Trophoblast cell (in vitro differentiated cells and primary cell): ENCODE measurements at regions not wholly inside any gene's neighbourhood (a gene's known extent, or its start where the extent isn't known, plus 50 kb on each side); places are given as distances from the start of the nearest gene placed in this dataset.

Experiments used
- DNase-seq, 2 donors: peaks; one replicate each; pipeline ENCODE4 v3.0.0-alpha.2; 2016
- H2AFZ ChIP-seq: 2 replicates; pipeline ENCODE4 v1.6.1; 2013; ENCODE audit warnings: low read length, moderate library complexity, mild to moderate bottlenecking; ENCODE audit not compliant: insufficient read depth, poor library complexity
- H2AK5ac ChIP-seq: 2 replicates; pipeline ENCODE4 v1.6.1; 2013; ENCODE audit warnings: mild to moderate bottlenecking, low read length
- H2BK120ac ChIP-seq: 2 replicates; pipeline ENCODE4 v1.6.1; 2013; ENCODE audit warnings: low read length, mild to moderate bottlenecking, moderate library complexity; ENCODE audit not compliant: insufficient read depth, poor library complexity
- H2BK12ac ChIP-seq: 2 replicates; pipeline ENCODE4 v1.6.1; 2013; ENCODE audit warnings: mild to moderate bottlenecking, low read length, moderate library complexity
- H2BK5ac ChIP-seq: 2 replicates; pipeline ENCODE4 v1.6.1; 2013; ENCODE audit warnings: low read length, low read depth, moderate library complexity, mild to moderate bottlenecking; ENCODE audit not compliant: poor library complexity
- H3K14ac ChIP-seq: 2 replicates; pipeline ENCODE4 v1.6.1; 2013; ENCODE audit warnings: mild to moderate bottlenecking, low read length
- H3K18ac ChIP-seq: 2 replicates; pipeline ENCODE4 v1.6.1; 2013; ENCODE audit warnings: mild to moderate bottlenecking, low read length
- H3K23ac ChIP-seq: 2 replicates; pipeline ENCODE4 v1.6.1; 2013; ENCODE audit warnings: low read length
- H3K27ac ChIP-seq: 2 replicates; pipeline ENCODE4 v1.5.1; 2013; ENCODE audit warnings: low read depth, mild to moderate bottlenecking, inconsistent platforms, low read length, moderate library complexity
- H3K27me3 ChIP-seq: 2 replicates; pipeline ENCODE4 v1.6.1; 2013; ENCODE audit warnings: inconsistent platforms, mild to moderate bottlenecking, low read length, moderate library complexity; ENCODE audit not compliant: insufficient read depth
- H3K36me3 ChIP-seq, 2 experiments: 1 replicate in 1 of 2; 2 replicates in 1 of 2; pipeline ENCODE4 v1.6.1; 2013; ENCODE audit warnings: low read length in 2 of 2, mild to moderate bottlenecking in 2 of 2, moderate library complexity in 1 of 2; ENCODE audit not compliant: insufficient read depth in 2 of 2, control insufficient read depth in 1 of 2
- H3K4ac ChIP-seq: 2 replicates; pipeline ENCODE4 v1.6.1; 2013; ENCODE audit warnings: low read depth, mild to moderate bottlenecking, low read length, moderate library complexity
- H3K4me1 ChIP-seq, 2 experiments: 1 replicate in 1 of 2; 2 replicates in 1 of 2; pipeline ENCODE4 v1.6.1; 2013; ENCODE audit warnings: low read length in 2 of 2, mild to moderate bottlenecking in 2 of 2, moderate library complexity in 1 of 2; ENCODE audit not compliant: insufficient read depth in 2 of 2, control insufficient read depth in 1 of 2
- H3K4me2 ChIP-seq: 2 replicates; pipeline ENCODE4 v1.6.1; 2013; ENCODE audit warnings: inconsistent platforms, mild to moderate bottlenecking, low read length, moderate library complexity
- H3K4me3 ChIP-seq: 2 replicates; pipeline ENCODE4 v1.5.1; 2013; ENCODE audit warnings: mild to moderate bottlenecking, low read depth, low read length, inconsistent platforms
- H3K79me1 ChIP-seq: one replicate; pipeline ENCODE4 v1.6.1; 2013; ENCODE audit warnings: low read length
- H3K79me2 ChIP-seq: 2 replicates; pipeline ENCODE4 v1.6.1; 2013; ENCODE audit warnings: low read length, mild to moderate bottlenecking; ENCODE audit not compliant: control insufficient read depth, insufficient read depth, poor library complexity
- H3K9ac ChIP-seq: 2 replicates; pipeline ENCODE4 v1.6.1; 2013; ENCODE audit warnings: mild to moderate bottlenecking, low read length
- H3K9me3 ChIP-seq: 2 replicates; pipeline ENCODE4 v1.6.1; 2013; ENCODE audit warnings: low read depth, mild to moderate bottlenecking, control low read depth, inconsistent platforms, low read length; ENCODE audit not compliant: insufficient read depth
- H4K12ac ChIP-seq: 2 replicates; pipeline ENCODE4 v1.6.1; 2013; ENCODE audit warnings: low read depth, mild to moderate bottlenecking, low read length, moderate library complexity
- H4K8ac ChIP-seq: 2 replicates; pipeline ENCODE4 v1.6.1; 2013; ENCODE audit warnings: low read depth, mild to moderate bottlenecking, low read length, moderate library complexity
- H4K91ac ChIP-seq: one replicate; pipeline ENCODE4 v1.6.1; 2013; ENCODE audit warnings: low read depth, mild to moderate bottlenecking, low read length, moderate library complexity
- WGBS: extraction: QIAGEN DNeasy Blood & Tissue Kit; methylation state at CpG from one replicate; pipeline ENCODE4 v1.1.7; 2013; ENCODE audit warnings: missing lambda C conversion rate; ENCODE audit not compliant: insufficient read length, insufficient coverage; ENCODE audit errors: extremely low coverage; 5-methylcytosine and 5-hydroxymethylcytosine counted together

DNA sequence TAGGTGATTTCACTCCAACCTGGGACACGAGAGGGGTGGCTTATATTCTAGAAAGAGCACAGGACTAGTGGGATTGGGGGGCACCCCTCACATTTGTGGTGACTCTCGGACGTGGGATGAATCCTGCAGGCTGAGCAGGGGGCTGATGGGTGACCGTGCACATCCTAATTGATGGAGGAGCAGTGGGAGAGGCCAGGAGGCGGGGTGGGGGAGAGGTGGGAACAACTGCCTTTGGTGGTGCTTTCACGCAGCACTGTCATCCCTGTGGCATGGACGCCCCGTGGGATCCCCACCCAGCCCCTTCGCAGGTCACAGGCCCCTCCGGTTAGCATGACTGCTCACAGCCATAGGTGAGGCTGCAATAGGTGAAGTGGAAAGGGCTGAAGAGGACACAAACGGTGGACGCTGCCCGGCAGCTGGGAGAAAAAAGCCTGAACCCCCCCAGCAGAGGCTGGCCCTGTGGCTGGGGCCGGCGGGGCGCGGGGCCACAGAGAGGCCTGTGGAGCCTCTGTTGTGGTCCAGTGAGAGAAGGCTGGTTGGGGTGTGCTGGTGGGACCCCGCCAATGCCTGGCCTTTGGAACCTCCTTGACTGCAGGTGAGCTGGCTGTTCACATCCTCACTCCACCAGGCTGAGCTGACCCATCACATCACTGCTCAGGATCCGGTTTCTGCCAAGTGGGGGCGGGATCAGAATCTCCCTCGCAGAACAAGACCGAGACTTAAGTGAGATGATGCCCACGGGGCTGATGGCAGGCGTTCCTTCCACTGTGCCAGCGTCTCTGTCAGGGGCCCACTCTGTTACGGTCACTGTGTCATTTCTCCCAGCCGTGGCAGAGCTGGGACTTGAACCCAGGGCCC, 325.4 kb downstream of the TEX29 start:
- H3K27me3 ChIP-seq, result no peaks in the 10 kb centered on the region
- no CpG with 5 or more reads among the region's 27 CpGs for WGBS
- H4K12ac ChIP-seq, result no peak overlapping the region

DNA sequence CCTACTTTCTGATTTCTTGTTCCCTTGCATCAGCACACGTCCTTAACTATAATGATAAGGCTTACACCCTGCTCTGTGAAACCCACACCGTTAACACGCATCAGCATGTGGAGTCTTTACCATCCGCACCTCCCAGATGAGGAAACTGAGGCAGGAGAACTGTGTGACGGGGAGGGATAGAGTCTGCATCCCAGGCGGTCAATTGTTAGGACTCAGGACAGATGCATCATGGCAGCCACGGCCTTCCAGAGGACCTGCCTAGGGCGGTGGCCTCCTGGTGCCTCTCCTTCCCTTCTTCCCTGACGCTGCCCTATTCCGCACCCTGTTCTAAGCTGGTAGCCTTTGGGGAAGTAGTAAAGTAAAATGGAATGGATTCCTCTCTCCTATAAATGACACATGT, 326.0 kb downstream of the TEX29 start:
- no peak overlapping the region for H3K18ac ChIP-seq
- H3K4me3 ChIP-seq, result no peak overlapping the region
- no peak overlapping the region for H2BK12ac ChIP-seq
- no peak overlapping the region for H2BK5ac ChIP-seq
- H3K4ac ChIP-seq, result no peak overlapping the region
- DNase-seq, result no peak
- no peak overlapping the region for H2AFZ ChIP-seq
- H3K79me2 ChIP-seq, result no peaks in the 10 kb centered on the region
- H3K4me1 ChIP-seq, result no peaks in the 10 kb centered on the region
- H3K23ac ChIP-seq, result no peak overlapping the region
- H4K8ac ChIP-seq, result no peak overlapping the region
- H3K4me2 ChIP-seq, result no peak overlapping the region
- no peak overlapping the region for H2BK120ac ChIP-seq
- H3K27ac ChIP-seq, result no peak overlapping the region
- no peaks in the 10 kb centered on the region for H3K9me3 ChIP-seq
- WGBS, result no CpG with 5 or more reads among the region's 10 CpGs
- no peaks in the 10 kb centered on the region for H3K36me3 ChIP-seq
- no peaks in the 10 kb centered on the region for H3K79me1 ChIP-seq
- no peak overlapping the region for H3K9ac ChIP-seq
- H3K14ac ChIP-seq, result no peak overlapping the region
- no peaks in the 10 kb centered on the region for H3K27me3 ChIP-seq
- H2AK5ac ChIP-seq, result no peak overlapping the region
- no peak overlapping the region for H4K12ac ChIP-seq
- H4K91ac ChIP-seq, result no peak overlapping the region

More for the DNA sequence above, 325.4 kb downstream of the TEX29 start:
- Histone ChIP-seq H3K9ac (no peak overlapping the region), H3K4me3 (no peak overlapping the region), H3K18ac (no peak overlapping the region), H3K79me1 (no peaks in the 10 kb centered on the region), H3K14ac (no peak overlapping the region), H2BK120ac (no peak overlapping the region), H3K4me2 (no peak overlapping the region), H4K8ac (no peak overlapping the region), H4K91ac (no peak overlapping the region), H3K79me2 (no peaks in the 10 kb centered on the region), H3K4me1 (no peaks in the 10 kb centered on the region), H3K23ac (no peak overlapping the region), H3K9me3 (no peaks in the 10 kb centered on the region), H3K27ac (no peak overlapping the region), H3K4ac (no peak overlapping the region), H2AFZ (no peak overlapping the region), H2AK5ac (no peak overlapping the region), H2BK12ac (no peak overlapping the region), H3K36me3 (no peaks in the 10 kb centered on the region), H2BK5ac (no peak overlapping the region)
- DNase-seq, result no peak

DNA sequence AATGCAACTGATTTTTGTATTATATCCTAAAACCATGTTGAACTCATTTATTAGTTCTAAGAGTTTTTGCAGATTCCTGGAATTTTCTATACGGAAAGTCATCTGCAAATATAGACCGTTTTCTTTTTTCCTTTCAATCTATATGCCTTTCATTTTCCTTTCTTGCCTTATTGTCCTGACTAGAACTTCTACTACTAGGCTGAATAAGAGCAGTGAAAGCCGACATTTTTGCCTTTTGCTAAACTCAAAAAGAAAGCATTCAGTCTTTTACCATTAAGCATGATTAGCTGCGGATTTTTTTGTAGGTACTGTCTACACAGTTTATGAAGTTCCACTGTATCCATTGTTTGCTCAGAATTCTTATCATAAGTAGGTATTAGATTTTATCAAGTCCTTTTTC, 328.4 kb downstream of the TEX29 start:
- H3K36me3 ChIP-seq, result no peaks in the 10 kb centered on the region
- no peaks in the 10 kb centered on the region for H3K4me1 ChIP-seq
- no peak overlapping the region for H3K4ac ChIP-seq
- no peak overlapping the region for H4K8ac ChIP-seq
- no peak for DNase-seq
- no peaks in the 10 kb centered on the region for H3K79me1 ChIP-seq
- H3K79me2 ChIP-seq, result no peaks in the 10 kb centered on the region
- H3K18ac ChIP-seq, result no peak overlapping the region
- no peak overlapping the region for H3K14ac ChIP-seq
- no peaks in the 10 kb centered on the region for H3K9me3 ChIP-seq
- H3K4me3 ChIP-seq, result no peak overlapping the region
- H4K91ac ChIP-seq, result no peak overlapping the region
- no peak overlapping the region for H2AFZ ChIP-seq
- no peaks in the 10 kb centered on the region for H3K27me3 ChIP-seq
- H3K23ac ChIP-seq, result no peak overlapping the region
- H2AK5ac ChIP-seq, result no peak overlapping the region
- WGBS, result no CpG with 5 or more reads among the region's 4 CpGs
- H3K9ac ChIP-seq, result no peak overlapping the region
- H4K12ac ChIP-seq, result no peak overlapping the region
- H3K27ac ChIP-seq, result no peak overlapping the region
- H2BK5ac ChIP-seq, result no peak overlapping the region
- H2BK12ac ChIP-seq, result no peak overlapping the region
- no peak overlapping the region for H3K4me2 ChIP-seq
- H2BK120ac ChIP-seq, result no peak overlapping the region

DNA sequence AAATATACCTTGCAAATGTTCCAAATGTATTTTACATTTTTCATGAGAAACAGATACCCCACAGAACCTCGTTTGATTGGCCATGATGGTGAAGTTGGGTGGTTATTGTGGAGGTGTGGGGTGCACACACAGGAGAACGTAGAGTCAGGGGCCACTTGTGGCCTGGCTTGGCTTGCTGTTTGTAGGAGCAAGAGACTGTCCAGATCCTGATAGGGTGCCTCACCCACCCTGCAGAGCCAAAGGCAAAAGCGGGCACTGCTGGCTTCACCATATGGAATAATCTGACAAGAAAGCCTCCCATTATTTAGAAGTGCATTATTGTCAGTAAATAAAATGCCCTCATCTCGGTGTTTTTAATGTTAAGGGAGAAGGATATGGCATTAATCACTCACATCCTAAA, 330.2 kb downstream of the TEX29 start:
- H2AFZ ChIP-seq, result no peak overlapping the region
- H3K14ac ChIP-seq, result no peak overlapping the region
- no peak overlapping the region for H4K91ac ChIP-seq
- no peak for DNase-seq
- no peak overlapping the region for H3K4me2 ChIP-seq
- no peak overlapping the region for H2BK120ac ChIP-seq
- no peak overlapping the region for H3K27ac ChIP-seq
- no peaks in the 10 kb centered on the region for H3K9me3 ChIP-seq
- no peak overlapping the region for H3K4ac ChIP-seq
- H3K36me3 ChIP-seq, result no peaks in the 10 kb centered on the region
- H4K8ac ChIP-seq, result no peak overlapping the region
- no peak overlapping the region for H3K23ac ChIP-seq
- H2AK5ac ChIP-seq, result no peak overlapping the region
- H4K12ac ChIP-seq, result no peak overlapping the region
- H2BK12ac ChIP-seq, result no peak overlapping the region
- H3K79me2 ChIP-seq, result no peaks in the 10 kb centered on the region
- no peak overlapping the region for H3K9ac ChIP-seq
- H3K18ac ChIP-seq, result no peak overlapping the region
- H3K4me3 ChIP-seq, result no peak overlapping the region
- no CpG with 5 or more reads among the region's 4 CpGs for WGBS
- no peaks in the 10 kb centered on the region for H3K4me1 ChIP-seq
- no peaks in the 10 kb centered on the region for H3K27me3 ChIP-seq
- H2BK5ac ChIP-seq, result no peak overlapping the region
- H3K79me1 ChIP-seq, result no peaks in the 10 kb centered on the region
